GM23248 (cell line): ENCODE measurements at regions not wholly inside any gene's neighbourhood (a gene's known extent, or its start where the extent isn't known, plus 50 kb on each side); places are given as distances from the start of the nearest gene placed in this dataset.

Experiments used
- EZH2 ChIP-seq: fragments of 200-600 bp; sonication (generic); IDR thresholded peaks from 2 replicates; pipeline ENCODE4 v1.6.1; 2018; ENCODE audit warnings: antibody characterized with exemption, mild to moderate bottlenecking; ENCODE audit not compliant: insufficient read depth, poor library complexity, severe bottlenecking
- EZH2phosphoT487 ChIP-seq: fragments of 200-600 bp; sonication (generic); IDR thresholded peaks from 2 replicates; pipeline ENCODE4 v1.6.1; 2018; ENCODE audit warnings: antibody characterized with exemption, moderate library complexity, mild to moderate bottlenecking, low read depth; ENCODE audit not compliant: insufficient read depth

DNA sequence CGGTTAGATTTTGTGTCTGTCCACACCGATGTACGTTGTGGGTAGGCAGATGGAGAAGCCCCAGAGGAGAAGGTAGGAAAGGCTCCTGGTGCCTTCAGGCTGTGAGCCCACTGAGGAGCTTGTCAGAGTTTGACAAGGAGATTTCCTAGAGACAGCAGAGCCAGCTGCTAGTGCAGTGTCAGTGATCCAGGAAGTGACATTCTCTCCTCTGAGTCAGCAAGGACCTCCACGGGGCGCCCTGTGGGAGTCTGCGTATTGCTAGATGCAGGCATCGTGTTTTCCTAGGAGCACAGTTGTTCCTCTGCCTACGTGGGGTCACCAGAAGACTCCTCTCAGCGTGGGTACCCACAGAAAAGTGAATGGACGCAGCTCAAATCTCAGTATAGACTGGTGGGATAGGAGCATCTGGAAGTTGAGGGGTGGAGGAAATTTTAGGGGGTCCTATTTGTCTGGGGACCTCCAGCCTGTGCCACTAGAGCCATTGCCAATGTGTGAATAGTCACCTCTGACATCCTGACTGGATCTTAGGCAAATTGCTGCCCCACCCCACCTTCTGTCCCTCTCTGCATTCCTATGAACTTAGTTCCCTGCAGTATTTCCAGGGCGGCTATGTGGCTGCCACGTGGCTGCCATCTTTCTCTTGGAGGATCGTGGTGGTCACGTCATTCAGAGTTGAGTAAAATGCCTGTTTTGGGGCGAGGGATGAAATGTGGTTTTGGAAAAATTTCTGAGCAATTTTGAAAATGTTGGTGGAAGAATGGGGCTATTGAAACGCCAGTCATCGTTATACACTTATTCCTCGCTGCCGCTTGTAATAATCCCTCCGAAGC, 84.8 kb upstream of the KLHL25 start:
- TF ChIP-seq EZH2 = no peak
- no peak for TF ChIP-seq EZH2phosphoT487
